DMS114 treated with DMSO at 0.1 percent for 48 hours (cell line): ENCODE measurements at regions not wholly inside any gene's neighbourhood (a gene's known extent, or its start where the extent isn't known, plus 50 kb on each side); places are given as distances from the start of the nearest gene placed in this dataset.
"Not testable (repeated sequence)": the region's sequence is repeated elsewhere in the genome, so short reads cannot be mapped to it uniquely, and the experiment has no call there.

Experiments used
- DNase-seq: peaks from one replicate; lab custom pipeline; 2025; ENCODE audit not compliant: unreplicated experiment; lab: John Stamatoyannopoulos, UW

DNA sequence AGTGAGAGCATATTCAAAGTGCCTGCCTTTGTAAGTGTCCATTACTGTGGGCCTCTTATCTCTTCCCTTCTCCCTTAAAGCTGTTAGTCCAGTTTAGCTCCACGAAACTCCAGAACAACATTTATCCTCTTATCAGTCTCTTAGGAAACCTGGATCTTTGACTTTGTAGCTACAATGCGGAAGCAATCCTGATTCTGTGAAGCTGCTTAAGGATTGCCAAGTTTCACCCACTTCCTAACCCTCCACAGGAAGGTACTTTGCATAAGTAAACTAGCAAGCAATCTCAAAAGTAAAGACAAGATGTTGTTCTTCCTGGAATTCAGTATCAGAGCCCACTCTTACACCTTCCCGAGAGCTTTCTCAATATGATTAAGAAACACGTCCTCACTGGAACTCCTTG lies 164.9 kb upstream of the USP25 start:
- no peak for DNase-seq

DNA sequence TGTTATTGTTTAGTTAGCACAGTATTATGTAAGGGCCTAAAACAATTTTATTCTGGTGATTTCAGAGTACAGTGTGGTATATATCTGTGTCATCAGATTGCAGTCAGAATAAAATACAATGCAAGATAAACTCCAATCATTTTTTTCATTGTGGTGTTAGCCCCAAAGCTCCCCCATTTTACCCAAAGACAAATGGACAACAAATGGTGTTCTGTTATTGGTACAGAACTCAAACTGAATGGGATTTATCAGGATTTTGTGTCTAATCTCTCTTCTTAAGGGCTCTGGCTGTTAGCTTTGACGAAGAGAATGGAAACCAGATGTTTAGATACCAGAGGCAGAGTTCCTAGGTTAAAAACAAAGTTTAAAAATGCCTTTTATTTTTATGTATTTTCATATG lies 163.1 kb upstream of the USP25 start:
- no peak for DNase-seq

DNA sequence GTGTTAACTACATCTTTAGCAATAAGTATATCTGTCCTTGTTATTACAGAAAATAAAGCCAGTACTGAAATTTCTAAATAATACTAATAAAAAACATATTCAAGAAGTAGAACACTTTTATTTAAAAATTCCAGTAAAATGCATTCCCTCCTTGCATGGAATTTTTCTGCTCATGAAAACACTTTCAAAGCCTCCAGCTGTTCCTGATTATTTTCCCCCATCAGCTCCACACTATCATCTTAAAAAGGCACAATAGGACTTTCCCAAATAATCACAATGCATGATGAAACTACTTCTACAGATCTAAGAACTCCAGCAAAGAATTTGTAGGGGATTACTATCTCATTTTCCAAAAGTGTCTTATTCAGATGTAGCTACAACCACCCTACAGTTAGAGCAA lies 162.6 kb upstream of the USP25 start:
- DNase-seq = no peak

- DNase-seq = no peak
Measured at GRCh38 chr21:15568516-15568915, 161.3 kb upstream of the USP25 start.

DNA sequence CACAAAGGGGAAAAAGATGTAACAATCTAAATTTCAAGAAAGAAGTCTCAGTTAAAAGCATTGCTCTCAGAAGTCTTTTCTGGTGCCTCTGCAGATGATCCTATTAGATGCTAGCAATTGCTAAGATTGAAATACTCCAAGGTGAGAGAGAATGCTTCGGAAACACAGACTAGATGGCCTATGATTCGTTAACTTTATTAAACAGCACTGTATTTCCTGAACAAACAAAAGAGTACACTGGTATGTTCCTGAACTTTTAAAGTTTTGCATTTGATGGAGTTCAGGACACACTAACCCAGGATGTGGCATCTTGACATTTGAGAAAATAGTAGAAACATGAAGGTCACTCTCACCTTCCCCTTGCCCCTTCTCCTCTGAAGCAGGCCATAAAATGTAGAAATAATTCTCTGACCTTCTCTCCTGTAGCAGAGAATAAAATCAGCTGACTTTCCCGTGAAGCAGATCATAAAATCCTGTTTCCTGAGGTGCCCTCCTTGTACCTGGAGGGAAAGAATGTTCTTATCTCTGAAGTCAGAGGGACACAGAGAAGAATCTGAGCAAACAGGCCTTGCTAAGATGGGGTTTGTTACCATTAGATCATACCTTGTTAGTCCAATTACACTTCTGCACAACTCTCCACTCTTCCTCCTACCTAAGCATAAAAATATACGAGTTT lies 142.9 kb upstream of the USP25 start:
- DNase-seq = no peak

DNA sequence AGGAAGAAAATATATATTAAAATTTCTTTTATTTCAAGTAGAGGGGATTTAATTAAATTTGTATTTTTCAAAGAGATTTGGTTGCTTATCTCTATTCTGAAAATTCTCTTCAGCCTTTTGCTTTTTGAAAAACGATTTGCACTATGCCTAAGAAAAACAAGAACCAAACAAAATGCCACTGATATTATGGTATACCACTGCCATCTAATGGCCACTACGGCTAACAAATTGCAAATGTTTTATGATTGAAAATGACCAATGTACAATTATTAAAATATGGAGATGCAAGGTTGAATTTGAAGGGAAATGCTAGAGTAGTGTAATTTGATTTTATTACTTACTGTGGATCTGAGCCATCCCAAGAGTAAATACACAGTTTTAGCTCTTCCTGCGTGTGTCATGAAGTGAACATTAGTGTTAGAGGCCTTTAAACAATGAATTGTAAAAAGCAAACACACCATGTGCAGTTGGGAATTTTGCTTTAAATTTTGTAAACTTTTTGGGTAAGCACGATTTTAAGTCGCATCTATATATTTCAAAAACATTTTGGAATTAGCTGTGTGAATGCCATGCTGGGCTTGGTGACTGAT lies 137.4 kb upstream of the USP25 start:
- peak; percentile 13 for DNase-seq

DNA sequence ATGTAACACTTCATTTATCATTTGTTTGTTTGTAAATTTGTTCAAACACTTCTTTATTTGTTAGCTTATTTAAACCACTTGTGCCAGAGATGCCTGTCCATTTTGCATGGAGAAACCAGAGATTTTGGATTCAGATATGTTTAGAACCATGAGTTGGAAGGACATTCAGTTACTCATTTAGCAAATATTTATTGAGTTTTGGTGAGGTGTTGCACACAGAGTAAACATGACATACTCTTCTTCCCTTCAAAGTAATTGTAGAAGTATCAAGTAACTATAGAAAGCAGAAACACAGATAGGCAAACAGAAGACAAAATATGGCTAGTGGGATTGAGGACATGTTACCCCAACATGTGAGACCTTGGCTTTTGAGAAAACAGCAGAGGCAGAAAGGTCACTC lies 136.8 kb upstream of the USP25 start:
- no peak for DNase-seq

GRCh38 chr21:15601390-15601789 lies 128.4 kb upstream of the USP25 start:
- DNase-seq = no peak

- no peak for DNase-seq
Measured at GRCh38 chr21:15604413-15604812, 125.4 kb upstream of the USP25 start.

- no peak for DNase-seq
Measured at GRCh38 chr21:15614766-15615165, 115.0 kb upstream of the USP25 start.

DNA sequence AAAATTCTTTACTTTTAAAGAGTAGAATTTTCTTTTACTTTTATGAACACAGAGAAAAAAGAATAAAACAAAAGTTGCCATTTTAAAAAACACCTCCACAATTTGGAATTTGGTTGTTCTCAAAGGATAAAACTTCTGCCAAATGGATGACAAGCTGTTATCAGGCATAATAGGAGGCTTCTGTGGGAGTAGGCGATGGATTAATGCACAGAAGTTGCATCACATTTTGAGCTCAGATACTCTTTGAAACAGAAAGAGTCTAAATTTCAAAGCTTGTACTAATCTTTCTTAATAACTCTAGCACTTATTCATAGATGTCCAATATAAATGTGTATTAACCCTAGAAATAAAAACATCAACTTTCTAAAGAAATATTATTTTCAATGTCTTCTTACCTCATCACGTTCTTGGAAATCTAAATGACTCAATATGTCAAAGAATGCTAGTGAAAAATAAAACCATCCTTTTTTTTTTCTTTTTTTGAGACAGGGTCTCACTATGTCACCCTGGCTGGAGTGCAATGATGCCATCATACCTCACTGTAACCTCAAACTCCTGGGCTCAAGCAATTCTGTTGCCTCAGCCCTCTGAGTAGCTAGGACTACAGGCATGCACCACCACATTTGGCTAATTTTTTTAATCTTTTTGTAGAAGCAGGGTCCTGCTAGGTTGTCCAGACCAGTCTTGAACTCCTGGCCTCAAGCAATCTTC lies 112.8 kb upstream of the USP25 start:
- no peak for DNase-seq

DNA sequence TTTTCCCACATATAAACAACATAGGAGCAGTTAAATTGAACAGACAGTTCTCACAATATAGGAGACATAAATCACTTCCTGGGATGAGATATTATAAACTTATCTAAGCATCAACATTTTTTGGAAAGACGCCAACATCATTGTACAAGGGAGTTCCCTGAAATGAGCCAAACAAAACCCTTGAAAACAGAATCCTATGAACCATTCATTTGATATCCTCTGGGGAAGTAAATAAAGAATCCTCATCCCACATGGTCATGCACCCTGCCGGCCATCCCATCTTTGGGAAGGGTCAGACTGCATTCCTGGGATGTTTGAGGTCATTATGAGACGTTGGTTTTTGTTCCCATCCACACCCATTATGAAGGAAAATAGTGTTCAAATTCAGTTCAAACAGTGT lies 111.8 kb upstream of the USP25 start:
- no peak for DNase-seq

DNA sequence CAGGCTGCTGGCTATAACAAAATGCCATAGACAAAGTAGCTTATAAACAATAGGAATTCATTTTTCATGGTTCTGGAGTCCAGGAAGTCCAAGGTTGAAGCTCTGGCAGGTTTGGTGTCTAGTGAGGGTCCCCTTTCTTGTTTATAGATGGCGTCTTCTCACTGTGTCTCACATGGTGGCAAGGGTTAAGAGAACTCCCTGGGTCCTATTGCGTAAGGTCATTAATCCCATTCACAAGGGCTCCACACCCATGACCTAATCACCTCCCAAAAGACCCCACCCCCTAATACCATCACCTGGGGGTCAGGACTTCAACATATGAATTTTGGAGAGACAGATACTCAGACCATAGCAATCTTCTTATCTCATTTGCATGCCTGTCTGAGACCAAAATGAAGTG lies 108.9 kb upstream of the USP25 start:
- no peak for DNase-seq

DNA sequence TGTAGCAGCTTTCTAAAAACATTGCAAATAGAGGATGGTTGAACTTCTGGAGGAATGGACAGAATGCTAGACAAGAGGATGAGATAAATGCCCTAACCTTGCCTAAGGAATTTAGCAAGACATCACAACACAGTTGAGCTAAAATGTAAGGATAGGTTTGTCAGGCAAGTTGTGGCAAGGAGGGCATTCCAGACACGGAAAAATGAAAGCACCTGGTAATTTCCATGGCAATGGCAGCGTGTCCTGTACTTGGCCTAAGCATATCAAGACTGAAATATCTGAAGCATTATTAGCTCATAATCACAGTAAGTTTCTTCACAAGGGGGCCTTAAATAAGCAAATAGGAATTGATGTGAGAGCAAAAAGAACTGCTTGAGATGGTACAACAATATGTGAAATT lies 105.1 kb upstream of the USP25 start:
- no peak for DNase-seq

DNA sequence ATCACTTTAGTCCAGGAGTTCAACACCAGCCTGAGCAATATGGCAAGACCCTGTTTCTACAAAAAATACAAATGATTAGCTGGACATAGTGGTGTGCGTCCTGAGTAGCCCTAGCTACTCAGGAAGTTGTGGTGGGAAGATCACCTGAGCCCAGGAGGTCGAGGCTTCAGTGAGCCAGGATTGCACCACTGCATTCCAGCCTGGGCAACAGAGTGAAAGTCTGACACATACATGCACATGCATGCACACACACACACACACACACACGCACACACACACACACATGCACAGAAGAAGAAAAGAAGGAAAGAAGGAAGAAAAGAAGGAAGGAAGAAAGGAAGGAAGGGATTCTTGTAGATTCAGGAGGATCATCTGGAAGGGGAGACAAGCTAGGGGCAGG lies 104.4 kb upstream of the USP25 start:
- DNase-seq = no peak

- DNase-seq = no peak
Measured at GRCh38 chr21:15626031-15626430, 103.8 kb upstream of the USP25 start.

DNA sequence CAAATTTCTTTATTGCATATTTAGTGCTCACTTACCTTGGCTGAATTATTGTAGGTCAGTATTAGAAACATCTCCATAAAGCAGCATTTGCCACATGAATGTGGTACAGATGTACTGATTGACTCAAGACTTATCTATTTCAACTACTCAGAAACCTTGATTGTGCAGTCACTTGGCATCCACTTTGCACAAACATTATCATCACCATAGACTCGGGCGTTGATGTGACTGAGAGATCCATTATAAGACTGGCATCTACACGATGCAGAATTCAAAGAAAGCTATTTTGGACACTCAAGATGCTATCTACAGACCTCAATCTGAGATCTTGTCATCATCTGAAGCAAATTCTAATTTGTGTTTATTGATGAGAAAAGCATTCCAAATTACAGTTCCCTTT lies 102.8 kb upstream of the USP25 start:
- DNase-seq = no peak

DNA sequence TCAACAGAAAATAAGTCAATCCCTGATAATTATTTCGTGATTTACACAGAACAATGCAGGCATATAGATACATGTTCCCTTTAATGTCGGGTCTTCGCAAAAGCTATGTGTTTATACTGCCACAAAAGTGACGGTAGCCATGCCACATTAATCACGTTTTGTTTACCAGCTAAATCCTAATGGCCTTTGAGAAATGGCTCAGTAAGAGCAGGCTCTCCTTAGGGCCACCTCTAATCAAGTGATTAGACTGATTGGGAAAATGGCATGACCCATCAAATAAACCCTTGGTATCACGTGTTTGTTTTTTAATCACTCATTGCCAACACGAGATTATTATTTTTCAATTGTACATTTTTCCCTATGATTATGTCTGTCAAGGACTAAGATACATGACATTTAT lies 102.0 kb upstream of the USP25 start:
- DNase-seq = no peak

- no peak for DNase-seq
Measured at GRCh38 chr21:15631342-15631741, 98.4 kb upstream of the USP25 start.

GRCh38 chr21:15634541-15634940 lies 95.2 kb upstream of the USP25 start:
- DNase-seq = not testable (repeated sequence)

GRCh38 chr21:15638856-15639549 lies 90.8 kb upstream of the USP25 start:
- DNase-seq = no peak

DNA sequence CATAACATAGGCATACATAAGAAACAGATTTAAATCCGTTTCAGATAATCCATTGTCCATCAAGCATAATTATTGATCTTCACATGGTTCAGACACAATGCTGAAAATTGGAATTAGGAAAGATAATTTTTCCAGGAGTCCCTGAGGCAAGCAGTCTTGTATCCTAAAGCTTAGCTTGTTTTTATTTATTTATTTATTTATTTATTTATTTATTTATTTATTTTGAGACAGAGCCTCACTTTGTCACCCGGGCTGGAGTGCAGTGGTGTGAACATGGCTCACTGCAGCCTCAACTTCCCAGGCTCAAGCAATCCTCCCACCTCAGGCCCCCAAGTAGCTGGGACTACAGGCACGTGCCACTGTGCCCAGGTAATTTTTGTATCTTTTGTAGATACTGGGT lies 89.7 kb upstream of the USP25 start:
- not testable (repeated sequence) for DNase-seq
